ENCODE measurements at regions not wholly inside any gene's neighbourhood (a gene's known extent, or its start where the extent isn't known, plus 50 kb on each side); places are given as distances from the start of the nearest gene placed in this dataset.
"Not testable (repeated sequence)": the region's sequence is repeated elsewhere in the genome, so short reads cannot be mapped to it uniquely, and the experiment has no call there.

DNA sequence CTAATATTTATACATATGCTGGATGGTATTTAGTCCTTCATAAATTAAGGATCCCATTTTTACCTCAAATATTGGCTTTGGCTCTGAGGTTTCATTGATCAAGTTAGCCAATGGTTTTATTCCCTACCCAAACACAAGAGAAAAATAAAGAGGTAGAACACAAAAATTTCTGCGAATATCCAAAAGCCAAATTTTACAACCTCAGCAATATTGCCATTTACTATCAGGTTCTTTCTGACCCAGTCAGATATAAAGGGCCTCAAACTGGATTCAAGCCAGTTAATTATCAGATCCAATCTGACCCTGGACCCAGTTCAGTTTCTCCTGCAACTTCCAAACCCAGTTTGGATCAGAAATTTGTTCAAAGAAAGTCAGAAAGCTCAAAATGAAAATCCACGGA lies 998.1 kb downstream of the SI start:
- no peak for DNase-seq

DNA sequence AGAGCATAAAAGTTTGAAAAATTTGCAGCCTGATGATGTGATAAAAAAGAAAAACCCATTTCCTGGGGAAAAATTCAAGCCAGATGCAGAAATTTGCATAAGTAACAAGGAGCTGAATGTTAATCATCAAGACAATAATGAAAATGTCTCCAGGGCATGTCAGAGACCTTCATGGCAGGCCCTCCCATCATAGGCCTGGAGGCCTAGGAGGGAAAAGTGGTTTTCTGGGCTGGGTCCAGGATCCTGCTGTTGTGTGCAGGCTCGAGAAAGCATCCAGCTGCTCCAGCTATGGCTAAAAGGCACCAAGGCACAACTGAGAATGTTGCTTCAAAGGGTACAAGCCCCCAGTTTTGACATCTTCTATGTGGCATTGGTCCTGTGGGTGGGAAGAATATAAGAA lies 1014.0 kb downstream of the SI start:
- DNase-seq, result no peak

DNA sequence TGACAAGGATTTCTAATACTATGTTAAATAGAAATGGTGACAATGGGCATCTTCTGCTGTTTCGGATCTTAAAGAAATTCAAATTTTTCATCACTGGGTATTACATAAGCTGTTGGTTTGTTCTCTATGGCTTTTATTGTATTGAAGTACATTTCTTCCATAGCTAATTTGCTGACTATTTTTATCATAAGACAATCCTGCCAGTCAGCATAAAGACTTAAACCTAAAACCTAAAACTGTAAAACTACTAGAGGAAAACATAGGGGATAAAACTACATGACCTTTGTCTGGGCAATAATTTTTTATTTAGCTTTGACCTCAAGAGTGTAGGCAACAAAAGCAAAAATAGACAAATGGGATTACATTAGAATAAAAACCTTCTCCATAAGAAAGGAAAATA lies 1017.4 kb downstream of the SI start:
- DNase-seq, result no peak

DNA sequence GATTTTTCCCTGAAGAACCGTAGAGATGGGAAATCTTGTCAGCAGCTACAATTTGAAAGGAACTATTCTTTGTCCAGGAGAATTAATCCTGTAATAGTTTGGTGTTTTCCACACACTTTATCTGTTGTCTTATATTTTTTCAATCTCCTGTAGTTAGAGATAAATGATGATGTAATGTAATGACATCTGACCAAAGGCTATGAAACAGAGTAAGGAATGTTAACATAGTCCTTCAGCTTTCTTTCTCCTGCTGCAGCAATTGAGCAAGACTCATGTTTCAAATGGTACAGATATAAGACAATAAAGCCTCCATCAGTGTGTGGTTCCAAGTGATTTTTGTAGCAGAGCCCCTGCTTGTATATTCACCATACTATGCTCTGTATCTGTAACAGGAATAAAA lies 1028.4 kb downstream of the SI start:
- DNase-seq, result no peak

DNA sequence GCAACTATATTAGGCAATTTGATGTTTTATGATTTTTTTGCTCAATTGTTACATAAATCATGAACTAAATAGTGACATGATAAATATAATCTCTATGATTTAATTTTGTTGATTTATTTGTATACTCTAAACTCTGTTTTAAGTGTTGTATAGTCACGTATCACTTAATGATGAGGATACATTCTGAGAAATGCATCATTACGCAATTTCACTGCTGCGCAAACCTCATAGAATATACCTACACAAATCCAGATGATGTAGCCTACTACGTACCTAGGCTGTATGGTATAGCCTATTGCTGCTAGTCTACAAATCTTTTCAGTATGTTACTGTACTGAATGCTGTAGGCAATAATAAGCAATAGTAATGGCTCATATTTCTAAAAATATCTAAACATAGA lies 1029.8 kb downstream of the SI start:
- no peak for DNase-seq

DNA sequence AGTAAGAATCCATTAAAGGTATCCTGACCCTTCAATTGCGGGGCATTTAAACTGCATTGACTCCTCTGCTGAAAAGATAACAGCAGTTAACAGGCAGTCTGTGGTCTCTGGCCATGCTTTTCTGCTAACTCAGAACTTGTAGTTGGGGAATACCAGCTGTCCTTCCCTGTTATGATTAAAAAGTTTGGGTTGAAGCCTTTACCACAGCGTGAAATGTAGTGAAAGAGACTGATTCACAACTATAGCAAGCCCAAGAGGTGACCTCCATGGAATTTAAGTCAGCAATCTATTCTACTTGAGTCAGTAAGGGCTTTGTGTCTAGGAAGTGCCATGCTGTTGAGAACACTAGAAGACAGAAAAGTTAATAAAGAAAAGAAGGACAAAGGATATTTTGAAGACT lies 1037.3 kb downstream of the SI start:
- DNase-seq, result no peak

DNA sequence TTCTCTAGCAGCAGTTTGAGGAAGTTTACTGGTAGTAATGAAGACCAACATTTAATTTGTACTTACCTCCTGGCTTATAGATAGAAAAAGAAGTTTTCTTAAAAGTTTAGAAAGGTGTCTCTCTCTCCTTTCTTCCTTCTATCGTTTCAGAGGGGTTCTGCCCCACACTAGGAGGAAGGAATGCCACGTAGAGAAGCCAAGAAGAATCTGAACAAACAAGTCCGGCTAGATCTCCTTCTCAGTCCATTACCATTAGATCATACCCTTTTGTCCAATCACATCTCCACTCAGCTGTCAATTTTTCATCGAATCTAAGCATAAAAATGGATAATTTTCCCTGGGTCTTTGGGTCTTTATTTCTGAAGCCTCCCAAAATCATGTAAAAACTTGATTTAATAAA lies 1048.1 kb downstream of the SI start:
- DNase-seq, result no peak

DNA sequence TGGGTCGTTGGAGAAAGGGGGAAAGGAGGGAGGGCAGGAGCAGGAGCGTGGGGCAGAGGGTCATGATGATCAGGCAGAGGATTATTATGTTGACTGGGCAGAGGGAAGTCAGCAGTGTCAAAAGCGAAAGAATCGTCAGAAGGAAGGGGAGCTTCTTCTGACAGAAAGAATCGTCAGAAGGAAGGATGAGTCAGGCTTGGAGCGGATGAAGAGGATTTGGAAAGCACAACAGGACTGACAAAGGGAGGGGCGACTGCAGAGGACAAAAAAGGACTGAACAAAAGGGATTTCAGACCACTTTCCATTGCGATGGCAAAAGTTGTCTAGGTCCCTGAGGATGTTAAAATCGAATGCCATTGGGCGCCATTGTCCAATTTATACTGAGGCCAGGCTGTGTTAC lies 1053.5 kb downstream of the SI start:
- DNase-seq, result no peak

DNA sequence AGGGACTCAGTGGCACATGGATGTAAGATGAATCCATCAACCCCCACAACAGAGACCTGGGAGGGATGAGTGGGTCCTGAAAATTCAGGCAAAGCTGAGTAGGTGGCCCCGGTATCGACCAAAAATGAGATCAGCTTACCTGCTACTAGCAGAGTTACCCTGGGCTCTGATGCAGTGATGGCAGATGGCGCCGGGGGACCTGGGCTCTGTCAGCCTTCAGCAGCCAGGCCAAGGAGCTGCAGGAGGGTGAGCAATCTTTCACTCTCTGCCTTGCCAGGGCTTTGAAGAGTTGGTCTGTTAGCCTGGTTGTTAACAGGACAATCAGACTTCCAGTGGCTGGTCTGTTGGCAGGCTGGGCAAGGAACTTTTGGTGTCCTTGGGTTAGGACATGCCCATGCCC lies 1054.8 kb downstream of the SI start:
- DNase-seq, result no peak

DNA sequence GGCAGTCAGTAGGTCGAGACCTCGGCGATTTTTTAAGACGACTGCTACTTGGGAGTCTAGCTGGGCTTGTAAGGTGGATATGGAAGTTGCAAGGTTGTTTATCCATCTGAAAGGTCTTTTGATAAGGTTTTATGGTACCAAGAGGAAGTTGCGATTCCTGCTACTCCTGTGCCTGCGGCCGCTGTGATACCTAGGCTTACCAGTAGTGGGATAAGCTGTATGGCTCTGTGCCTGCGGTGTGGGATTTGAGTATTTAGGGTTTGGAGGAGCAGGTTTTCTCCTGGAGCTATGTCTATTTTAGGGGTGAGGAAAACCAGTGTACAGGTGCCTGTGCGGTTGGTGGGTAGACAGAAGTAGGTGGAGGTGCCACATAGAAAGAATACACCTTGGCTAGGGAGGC lies 1059.8 kb downstream of the SI start:
- DNase-seq, result no peak

DNA sequence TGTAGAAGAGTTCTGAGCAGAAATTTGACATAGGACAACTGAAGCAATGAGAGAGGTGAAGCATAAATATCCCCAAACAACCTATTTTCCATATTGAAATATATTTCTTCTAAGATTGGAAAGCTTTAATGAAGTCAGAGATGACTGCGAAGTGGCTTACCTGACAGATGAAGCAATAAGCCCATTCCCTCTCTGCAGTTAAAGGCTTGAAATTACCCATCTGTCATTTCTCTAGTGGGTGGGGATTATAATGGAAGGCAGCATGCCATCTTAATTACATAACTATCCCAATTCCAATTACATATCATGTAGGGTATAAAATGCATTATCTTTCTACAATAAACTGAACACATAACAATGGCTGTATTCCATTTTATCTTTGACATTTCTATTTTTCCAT lies 1070.5 kb downstream of the SI start:
- DNase-seq, result no peak

DNA sequence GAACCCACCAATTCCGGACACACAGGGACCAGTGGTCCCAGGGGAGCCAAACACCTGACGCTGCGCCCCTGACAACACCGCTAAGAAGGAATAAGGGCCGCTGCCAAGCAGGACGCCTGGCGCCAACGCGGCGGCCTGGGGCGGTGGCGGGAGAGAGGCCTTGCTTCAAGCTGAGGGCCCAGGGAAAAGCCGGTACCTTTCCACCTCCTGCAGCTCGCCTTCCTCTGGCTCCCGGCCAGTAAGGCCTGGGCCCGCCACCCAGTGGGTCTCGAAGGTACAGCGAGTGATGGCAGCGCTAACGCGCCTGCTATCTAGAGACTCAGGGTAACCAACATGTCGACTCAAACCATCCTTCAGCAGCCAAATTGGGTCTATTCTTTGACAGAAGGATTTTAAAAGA lies 1074.1 kb downstream of the SI start:
- DNase-seq, result no peak

DNA sequence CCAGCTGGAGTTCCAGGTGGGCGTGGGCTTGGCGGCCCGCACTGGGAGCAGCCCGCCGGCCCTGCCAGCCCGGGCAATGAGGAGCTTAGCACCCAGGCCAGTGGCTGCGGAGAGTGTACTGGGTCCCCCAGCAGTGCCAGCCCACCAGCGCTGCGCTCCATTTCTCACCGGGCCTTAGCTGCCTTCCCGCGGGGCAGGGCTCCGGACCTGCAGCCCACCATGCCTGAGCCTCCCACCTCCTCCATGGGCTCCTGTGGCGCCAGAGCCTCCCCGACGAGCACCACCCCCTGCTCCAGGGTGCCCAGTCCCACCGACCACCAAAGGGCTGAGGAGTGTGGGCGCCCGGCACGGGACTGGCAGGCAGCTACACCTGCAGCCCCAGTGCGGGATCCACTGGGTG lies 1075.3 kb downstream of the SI start:
- DNase-seq, result not testable (repeated sequence)

DNA sequence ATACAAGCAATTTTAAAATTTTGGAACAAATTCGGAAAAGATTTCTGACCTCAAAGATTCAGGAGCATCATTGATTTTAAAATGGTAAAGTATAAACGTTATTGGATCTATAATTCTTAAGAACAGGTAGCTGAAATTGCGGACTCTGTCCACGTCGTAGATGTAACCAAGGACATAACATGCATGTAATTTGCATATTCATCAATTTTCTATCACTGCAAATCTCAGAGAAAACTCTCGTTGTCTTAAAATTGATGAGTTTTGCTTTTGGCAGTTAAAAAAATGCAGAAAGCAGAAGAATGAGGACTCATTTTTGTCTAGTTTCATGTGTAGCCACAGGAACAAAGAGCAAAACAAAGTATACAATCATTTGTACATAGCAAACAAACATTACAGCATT lies 1094.4 kb downstream of the SI start:
- no peak for DNase-seq

DNA sequence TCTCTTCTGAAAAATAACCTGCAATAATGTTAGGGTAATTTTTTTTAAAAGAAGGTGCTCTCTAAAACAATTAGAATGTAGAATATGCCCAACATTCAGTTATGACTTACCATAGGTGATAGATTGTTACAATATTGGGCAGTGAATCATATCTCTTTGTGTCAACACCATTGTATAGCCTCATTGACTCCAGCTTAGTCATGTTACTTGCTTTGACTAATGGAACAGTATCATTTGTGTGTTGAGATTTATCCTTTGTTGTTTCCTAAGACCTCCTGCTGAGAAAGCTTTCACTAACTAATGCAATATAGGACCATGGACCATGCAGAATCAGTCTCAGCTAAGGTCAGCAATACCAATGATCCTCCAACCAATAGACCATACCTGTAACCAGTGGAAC lies 1106.4 kb downstream of the SI start:
- DNase-seq, result no peak

DNA sequence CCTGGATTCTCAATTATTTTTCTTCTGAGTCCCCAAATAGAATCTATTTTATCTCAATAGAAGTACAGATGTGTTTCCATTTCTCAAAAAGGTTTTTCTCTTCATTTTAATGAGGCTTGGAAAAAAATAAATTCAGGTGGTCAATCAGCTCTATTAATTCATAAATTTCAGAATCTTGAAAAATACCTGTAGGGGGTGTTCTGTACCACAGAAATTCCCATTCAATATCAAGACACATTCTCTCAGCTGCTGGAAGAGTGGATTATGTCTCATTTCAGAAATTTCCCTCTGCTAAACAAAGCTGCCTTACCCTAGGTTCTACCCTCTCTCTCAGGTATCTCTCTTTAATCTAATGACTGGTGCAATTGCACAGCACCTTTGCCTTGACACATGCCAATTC lies 1121.2 kb downstream of the SI start:
- no peak for DNase-seq

DNA sequence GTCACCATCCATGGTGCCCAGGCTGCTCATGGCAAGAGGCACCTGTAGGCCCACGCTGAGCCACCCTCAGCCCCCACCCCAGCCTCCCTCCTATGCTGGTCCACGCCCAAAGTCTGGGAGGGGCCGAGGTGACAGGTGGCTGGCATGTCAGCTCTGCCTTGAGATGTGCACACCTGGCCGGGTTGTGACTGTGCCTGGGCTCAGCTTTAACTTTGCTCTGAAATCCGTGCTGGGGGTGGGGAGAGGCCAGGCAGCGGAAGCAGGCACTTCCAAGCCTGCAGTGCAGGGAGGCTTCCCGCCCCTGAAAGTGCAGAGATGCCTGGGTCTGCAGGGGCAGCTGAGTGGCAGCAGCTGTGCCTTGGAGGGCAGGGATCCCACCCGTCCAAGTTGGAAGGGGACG lies 1124.8 kb downstream of the SI start:
- DNase-seq, result no peak

DNA sequence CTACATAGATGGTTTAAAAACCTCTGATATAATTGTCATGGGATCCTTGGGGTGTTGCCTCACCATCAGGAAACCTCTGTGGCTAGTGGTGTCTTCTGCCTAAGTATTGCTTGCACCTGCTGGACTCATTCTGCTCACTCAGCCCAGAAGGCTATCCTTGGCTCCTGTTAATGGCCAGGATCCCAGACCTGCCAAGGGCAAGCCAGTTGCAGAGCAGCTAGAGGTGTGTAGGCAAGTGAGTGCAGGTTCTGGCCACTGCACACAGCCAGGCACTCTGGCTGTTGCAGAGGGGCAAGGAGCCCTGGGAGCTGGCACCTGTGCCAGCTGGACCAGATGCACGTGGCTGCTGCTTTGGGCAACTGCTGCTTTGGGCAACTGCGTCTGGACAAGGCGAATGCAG lies 1125.8 kb downstream of the SI start:
- DNase-seq, result no peak

DNA sequence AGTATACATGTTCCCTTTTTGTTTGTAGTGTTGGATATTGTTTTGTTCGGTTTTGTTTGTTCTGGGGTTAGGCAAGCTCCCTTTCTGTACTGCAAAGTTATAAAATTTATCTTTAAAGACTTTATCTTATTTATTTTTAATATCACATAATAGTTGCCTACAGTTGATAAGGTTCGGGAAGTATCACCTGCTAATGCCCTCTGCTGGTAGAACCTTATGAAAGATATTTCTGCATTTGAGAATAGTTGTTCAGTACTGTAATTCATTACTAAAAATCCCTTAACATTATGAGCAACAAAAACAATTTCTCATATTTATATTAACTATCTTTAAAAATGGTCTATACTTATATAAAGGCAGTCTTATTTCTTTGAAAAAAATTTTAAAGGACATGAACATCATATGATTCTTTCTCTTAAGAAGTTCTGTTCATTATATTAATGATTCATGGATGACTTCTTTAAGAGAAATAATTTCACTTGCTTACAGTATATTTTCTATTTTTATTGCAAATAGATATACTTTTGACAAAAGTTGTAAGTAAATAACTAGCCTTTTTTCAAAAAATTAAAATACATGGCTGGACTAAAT lies 1126.8 kb downstream of the SI start:
- no peak for DNase-seq

DNA sequence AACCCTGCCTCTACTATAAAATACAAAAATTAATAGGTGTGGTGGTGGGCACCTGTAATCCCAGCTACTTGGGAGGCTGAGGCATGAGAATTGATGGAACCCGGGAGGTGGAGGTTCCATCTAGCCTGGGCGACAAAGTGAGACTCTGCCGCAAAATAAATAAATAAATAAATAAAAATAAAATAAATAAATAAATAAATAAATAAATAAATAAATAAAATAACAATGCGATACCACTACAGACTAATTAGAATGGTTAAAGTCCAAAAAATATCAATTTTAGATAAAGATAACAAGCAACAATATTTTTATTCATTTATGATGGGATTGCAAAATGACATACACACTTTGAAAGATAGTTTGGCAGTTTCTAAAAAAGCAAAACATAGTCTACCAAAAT lies 1131.5 kb downstream of the SI start:
- DNase-seq, result no peak

DNA sequence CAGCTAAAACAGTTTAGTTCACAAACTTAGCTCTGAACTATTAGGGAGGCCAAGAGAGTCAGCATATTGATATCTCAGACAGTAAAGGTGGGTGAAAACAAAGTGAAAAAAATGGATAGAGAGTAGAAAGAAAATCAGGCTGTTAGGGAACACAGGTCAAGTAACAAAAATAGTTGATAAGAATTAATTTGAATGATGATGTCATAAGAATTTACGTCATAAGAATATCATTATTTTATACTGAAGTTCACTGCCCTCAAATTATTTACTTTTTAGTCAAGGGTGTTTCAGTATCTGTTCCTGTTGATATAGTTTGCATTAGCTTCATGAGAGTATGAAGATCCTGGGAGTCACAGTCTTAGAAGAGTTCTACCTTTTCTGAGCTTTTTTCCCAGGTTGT lies 1134.6 kb downstream of the SI start:
- no peak for DNase-seq

DNA sequence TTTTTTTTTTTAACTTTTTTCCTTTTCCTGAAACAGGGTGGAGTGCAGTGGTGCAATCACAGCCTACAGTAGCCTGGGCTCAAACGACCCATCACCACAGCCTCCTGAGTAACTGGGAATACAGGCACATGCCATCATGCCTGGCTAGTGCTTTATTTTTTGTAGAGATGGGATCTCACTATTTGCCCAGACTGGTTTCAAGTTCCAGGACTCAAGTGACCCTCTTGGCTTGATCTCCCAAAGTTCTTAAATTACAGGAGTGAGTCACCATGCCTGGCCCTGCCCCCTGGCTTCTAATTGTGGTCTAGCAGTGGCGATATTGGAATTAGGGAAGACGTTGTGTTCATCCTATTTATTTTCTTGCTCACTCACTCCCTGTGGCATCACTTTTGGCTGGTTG lies 1138.4 kb downstream of the SI start:
- no peak for DNase-seq

DNA sequence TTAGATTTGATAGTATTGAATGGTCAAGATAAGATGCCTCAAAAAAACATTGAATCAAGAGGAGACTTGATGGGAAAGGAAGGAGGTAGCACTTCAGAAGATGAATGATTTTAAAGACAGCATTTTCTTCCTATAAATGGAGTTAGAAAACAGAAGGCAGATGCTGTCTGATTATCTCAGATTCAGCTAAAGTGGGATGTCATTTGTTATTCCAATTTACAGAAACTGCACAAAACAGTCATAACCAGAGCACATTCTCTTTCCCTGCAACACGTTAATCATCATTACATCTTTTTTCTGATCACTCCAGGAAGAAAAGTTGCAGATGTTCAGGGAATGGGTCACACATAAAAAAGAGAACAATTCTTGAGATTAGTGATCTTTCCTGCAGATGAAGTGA lies 1141.8 kb downstream of the SI start:
- DNase-seq, result no peak

DNA sequence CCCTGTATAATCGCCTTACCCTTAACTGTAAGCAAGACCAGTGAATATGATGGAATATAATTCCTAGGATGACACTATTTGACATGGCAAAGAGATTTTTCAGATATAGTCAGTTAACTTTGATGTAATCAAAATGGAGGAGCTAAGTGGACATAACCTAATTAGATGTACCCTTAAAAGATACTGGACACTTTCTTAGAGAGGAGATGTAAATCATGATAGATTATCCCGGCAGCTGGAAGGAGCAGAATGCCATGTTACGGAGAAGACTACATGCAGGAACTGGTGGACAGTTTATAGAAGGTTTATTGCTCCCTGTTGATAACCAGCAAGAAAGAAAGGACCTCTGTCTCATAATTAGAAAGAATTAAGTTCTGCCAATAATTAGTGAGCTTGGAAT lies 1142.9 kb downstream of the SI start:
- DNase-seq, result no peak

DNA sequence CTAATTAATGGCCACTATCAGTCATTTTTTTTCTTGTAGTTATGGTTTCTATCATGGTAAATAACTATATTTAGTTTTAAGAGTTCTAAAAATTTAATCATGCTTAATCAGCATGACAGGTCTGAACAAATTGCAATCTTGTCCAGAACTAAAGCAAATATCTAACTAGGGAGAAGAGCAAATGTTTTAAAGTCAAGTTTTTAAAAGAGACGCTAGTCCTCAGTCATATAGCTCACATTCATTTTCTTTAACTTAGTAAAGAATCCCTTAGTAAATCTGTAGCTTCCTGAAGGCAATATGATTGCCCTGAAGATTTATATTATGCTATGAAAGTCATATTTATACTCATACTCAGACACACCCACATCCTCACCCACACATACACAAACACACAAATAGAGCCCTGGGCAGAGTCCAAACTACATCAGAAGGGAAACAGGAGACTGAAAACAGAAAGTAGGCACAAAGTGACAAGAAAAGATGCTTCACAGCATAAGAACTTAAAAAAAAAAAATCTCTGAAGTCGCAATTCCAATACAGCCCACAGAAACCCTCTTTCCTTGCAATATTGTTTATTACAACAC lies 1149.1 kb downstream of the SI start:
- no peak for DNase-seq

DNA sequence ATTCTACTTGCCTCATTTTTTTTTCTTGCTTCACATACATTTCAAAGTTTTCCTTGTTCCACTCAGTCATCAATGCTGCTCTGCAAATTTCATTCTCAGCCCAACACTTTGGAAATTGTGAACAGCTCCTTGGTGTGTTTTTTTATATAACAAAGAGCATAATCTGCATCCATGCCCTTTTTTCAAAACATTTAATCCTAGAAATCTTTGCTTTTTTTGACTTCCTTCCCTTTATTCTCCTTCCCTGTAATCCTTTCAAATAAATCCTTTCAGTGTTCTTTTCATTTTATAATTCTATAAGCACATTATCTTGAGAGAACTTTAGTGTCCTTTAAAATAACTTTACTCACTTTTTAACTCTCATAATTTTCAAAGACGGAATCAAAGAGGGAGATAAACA lies 1150.8 kb downstream of the SI start:
- DNase-seq, result no peak
